HG03280 (cell line): ENCODE measurements at regions not wholly inside any gene's neighbourhood (a gene's known extent, or its start where the extent isn't known, plus 50 kb on each side); places are given as distances from the start of the nearest gene placed in this dataset.
A peak's percentile ranks its signal among the peaks of the same experiment; 100 is the strongest.

Experiments used
- ATAC-seq: cut with Tn5 transposase; IDR thresholded peaks from one replicate; pipeline ENCODE4 v1.9.1; 2021; ENCODE audit warnings: mild to moderate bottlenecking, moderate library complexity; ENCODE audit not compliant: unreplicated experiment

DNA sequence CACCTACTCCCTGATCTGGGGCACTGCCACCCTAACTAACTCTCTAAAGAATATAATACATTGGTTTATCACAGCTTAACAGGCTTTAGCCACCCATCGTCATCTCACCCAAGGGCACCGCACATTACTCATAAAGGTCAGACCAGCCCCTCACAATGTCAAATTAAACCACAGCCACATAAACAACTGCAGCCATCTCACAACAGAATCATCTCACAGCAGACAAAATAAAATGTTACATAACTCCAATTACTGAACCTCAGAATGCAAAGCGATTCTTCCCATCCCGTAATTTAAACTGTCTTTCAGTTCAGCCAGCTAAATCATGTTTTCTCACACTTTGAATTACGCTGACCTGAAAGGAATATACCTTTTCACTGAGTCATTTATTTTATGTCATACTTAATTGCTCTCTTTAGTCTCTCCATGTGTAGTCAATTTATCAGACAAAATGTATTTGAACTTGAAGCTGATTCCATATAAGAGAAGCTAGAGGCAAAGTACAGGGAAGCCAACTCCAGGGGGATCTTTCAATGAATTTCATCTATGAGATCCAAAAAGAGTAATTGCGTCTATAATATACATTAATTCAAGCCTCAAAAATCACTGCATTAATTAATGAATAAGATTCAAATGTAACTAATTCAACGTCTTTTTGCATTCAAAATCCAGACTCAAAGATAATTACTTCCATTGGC, 96.9 kb upstream of the NEBL start:
- no peak for ATAC-seq

DNA sequence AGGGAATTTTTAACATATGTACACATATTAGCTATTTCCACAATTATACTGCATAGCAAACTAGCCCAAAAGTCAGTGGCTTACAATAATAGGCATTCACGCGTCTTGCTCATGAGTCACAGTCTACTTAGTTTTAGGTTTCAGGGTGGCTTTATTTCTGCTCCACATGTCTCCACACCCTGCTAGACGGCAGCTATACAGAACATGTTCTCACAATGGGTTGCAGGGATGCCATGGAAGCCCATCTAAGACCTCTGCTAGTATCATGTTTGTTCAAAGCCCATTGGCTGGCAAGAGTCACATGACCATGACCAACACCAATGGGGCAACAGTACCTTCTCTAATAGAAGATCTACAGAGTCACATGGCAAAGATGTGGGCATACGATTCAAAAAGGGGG, 96.3 kb upstream of the NEBL start:
- ATAC-seq: no peak

DNA sequence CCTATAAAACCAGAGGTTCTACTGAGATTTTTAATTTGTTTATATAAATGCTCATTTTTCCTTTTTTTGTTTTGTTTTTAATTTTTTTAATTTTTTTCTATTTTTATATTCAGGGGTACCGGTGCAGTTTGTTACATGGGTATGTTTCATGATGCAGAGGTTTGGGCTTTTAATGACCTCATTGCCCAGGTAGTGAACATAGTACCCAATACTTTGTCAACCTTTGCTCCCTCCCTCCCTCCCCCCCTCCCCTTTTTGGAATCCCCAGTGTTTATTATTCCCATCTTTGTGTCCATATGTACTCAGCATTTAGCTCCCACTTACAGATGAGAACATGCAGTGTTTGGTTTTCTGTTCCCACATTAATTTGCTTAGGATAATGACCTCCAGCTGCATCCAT, 94.4 kb upstream of the NEBL start:
- ATAC-seq: no peak

DNA sequence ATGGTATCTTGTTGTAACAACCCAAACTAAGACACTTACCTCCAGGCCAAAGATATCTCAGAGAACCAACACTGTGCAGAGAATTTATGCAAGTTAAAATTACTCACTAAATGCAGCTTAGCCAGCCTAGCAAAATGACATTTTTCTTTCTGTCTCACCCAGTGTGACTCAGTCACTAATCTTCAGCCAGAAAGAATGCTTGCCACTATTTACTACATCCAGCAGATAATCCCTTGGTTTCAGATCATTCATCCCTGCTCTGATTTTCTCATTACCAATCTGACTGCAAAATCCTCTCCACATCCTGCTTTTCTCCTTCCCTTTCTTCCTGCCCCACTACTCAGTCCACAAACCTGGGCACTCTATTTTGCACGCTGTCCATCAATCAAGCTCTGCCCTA, 93.5 kb upstream of the NEBL start:
- no peak for ATAC-seq

DNA sequence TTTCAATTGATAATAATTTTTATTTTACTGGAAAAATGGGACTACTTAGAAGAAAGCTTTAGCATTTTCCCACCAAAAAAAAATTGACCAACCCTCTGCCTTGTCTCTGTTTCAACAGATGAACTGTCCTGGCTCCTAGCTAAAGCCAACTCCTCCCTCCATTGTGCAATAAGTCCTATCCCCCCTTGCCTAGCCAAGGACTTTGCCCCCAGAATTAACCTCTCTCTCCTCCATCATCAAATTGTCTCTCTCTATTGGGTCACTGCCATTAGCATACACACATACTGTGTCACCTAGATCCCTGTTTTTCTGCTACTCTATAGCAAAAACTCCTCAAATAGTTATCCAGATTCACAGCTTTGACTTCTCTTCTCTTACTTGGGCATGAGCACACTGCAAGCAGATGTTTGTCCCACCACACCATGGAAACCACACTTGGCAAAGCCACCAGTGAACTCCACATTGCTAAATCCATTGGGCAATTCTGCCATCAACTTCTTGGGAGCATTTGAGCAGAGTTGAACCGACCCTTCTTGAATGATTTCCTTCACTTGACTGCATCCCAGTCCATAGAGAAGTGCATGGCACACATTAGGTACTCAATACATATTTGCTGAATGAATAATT, 91.4 kb upstream of the NEBL start:
- no peak for ATAC-seq

DNA sequence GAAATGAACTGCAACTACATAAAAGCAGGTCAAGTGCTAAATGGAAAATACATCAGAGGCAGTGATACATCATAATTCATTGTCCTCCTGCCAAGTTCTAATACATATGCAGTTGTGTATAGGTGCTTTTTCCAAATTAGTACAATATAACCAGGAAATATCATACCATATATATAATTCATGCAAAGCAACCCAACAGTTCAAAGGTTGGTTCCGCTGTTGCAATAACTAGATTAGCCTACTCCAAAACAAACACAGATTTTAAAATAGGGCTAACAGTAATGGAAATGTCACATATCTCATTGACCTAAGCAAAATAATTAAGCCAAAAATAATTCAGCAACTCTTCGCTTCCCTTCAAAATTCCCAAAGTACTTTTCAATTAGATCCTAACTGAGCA, 88.9 kb upstream of the NEBL start:
- ATAC-seq: no peak

DNA sequence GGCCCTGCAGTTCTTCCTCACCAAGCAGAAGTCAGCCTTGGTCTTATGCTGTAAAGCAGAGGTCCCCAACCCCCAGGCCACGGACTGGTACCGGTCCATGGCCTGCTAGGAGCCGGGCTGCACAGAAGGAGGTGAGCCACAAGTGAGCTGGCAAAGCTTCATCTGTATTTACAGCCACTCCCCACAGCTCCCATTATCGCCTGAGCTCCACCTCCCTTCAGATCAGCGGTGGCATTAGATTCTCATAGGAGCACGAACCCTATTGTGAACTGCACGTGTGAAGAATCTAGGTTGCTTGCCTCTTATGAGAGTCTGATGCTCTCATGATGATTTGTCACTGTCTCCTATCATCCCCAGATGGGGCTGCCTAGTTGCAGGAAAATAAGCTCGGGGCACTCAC, 87.6 kb upstream of the NEBL start:
- no peak for ATAC-seq

DNA sequence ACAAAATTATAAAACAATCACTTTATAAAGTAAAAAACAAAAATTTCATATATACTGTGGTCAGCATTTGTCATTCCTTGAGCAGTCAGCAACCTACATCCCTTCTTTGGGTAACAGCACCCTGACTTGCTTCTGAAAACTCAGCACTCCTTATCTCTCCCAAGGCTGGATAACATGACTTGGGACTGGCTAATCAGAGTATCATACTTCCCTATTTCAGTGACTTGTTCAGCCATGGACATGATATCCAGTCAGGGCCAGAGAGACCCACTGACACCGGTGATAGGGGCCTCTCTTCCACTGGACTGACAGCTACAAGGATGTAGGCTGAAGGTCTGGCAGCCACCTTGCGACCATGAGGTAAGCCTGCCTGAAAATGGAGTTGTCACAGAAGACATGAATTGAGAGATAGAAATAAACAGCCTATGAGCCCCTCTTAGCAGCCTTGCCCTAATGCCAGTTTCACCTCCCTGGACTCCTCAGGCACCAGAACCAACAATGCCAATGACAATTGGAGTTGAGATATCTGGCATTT, 84.4 kb upstream of the NEBL start:
- no peak for ATAC-seq

DNA sequence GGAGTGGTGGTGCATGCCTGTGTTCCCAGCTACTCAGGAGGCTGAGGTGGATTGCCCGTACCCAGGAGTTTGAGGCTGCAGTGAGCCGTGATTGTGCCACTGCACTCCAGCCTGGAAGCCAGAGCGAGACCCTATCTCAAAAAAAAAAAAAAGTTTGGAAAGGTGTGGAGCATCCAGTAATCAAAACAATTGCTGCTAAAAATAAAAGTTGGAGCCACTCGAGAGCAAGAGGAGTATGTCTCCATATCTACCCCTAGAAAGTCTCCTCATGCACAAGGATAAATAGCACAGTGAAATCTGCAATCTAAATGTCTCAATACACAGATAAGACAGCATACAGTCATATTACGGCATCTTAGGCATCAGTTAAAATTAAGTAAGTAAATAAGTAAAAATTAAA, 81.5 kb upstream of the NEBL start:
- ATAC-seq: no peak

DNA sequence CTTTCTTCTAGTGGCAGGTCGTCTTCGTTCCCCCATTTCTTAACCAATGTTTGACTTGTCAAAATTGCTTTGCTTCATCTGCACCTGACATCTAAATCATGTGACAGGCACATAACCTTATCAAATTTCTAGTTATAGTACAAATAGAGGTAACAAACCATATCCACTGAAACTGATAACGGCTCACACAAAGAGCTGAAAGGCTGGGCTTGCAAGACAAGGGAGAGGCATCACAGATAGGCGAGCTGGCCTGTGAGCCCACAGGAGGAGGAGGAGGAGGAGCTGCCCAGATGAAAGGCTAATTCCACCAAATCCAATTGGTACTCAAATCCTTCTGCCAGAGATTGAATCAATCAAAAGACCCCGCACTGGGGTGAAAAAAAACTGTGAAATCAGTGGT, 80.2 kb upstream of the NEBL start:
- no peak for ATAC-seq

DNA sequence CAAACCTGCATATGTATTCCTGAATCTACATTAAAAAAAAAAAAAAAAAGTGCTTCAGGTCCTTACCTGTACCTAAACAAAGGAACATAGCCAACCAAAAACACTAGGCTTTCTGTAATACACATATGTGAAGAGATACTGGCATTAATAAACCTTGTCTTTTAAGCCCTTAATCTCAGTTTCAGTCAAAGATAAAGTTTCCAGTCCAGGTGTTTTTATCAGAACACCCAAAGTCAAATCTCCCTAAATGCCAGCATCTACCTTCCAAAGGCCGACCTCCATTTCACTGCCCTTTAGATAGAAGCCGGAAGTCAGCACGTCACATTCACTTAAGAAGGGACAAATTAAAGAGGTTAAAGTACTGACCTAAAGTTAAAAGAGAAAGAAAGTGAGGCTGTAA, 79.8 kb upstream of the NEBL start:
- no peak for ATAC-seq

DNA sequence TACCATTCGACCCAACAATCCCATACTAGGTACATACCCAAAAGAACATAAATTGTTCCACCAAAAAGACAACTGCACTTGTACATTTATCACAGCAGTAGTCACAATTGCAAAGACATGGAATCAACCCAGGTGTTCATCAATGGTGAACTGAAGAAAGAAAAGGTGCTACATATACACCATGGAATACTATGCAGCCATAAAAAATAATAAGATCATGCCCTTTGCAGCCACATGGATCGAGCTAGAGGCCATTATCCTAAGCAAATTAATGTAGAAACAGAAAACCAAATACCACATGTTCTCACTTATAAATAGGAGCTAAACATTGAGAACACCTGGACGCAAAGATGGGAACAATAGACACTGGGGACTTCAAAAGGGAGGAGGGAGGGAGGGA, 79.3 kb upstream of the NEBL start:
- no peak for ATAC-seq

DNA sequence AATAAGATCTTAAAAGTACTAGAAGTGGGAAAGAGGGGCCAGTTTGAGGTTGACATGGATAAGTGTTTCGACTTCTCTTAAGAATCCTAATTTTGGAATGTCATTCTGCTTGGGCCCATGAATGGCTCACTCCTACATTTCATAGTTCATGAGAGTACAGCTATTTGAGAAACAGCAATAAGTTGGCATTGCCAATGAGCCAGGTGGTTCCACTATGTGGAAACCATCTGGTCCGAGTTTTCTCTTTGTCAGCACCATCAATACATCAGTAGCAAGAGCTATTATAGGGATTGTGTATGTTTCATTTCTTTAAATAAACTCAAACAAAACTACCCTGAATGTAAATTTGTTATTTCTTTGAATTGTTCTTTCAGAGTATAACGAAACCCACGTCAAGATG, 78.1 kb upstream of the NEBL start:
- no peak for ATAC-seq

DNA sequence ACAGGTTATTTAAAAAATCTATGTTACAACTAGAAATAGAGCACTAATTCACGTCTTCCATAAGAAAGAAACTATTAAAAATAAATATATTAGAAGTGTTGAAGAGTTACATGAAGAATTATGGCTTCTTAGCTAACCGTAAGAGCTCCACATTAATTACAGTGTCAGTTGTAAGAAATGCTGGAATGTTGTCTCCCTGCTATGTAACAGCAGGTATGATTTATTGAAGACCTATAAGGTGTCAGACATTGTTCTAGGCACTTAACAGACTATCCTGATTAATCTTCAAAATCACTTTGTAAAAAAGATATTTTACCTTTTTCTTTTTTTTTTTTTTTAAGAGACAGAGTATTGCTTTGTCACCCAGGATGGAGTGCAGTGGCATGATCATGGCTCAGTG, 75.8 kb upstream of the NEBL start:
- no peak for ATAC-seq

DNA sequence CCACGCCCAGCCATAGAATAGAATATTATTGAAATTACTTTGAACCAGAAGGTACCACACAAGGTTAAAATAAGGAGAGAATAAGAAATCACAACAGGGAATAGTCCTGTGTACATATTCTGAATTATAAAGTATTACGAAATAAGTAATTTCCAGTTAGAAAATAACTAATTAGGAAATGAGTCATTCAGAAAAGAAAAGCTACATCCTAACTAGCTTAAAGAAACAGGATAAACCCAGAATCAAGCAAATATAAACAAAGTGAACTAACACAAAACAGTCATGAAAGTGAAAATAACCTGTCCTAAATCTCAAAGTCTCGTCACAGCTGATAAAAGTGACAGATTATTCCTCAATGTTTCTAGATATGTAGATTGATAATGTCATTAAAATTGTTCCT, 74.8 kb upstream of the NEBL start:
- no peak for ATAC-seq

DNA sequence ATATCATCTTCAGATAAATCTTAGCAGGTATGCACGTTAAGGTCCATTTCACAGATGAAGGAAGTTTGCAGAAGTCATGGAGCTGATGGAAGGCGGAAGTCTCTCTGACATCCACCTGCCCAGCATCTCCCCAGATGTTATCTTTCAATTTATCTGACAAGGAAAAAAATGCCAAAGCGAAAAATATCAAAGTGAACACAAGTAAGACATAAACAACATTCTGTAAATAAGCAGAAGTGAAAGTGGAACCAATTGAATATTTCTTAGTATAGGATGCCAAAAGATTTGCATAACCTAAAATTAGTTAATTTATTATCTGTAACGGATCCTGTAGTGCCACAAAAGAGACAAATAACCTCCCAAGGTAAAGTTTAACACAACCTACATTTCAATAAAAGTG, 73.6 kb upstream of the NEBL start:
- ATAC-seq: peak; percentile 97

DNA sequence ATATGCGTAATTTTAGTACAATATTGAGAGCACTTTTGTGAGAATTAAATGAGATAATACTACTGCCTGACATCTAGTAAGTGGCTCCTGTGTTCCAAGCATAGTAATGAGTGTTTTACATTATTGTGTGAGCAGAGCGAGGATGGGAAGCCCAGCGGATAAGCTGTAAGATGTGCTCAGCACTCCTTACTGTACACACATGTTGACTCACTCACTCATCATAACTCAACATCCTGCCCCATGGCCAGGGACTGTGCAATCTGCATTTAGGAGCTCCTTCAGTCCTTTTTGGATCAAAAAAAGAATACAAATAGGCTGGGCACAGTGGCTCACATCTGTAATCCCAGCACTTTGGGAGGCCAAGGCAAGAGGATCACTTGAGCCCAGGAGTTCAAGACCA, 72.9 kb upstream of the NEBL start:
- no peak for ATAC-seq

DNA sequence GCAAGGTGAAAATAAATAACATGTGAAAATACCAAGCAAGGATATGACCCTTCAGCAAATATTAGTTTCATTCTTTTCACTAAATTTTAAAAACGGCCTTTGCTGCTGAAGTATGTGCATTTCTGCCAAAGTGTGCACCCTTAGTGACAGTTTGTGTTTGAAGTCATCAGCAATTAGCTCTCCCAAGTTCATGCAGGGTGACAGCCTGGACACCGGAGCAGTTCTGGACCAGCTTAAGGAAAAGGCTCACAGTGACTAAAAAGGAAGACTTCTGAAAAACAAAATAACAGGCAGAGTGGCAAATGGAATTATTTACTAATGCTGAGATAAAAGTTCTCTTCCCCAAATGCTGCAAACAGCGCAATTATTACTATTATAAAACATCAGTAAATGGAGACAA, 69.3 kb upstream of the NEBL start:
- ATAC-seq: no peak

DNA sequence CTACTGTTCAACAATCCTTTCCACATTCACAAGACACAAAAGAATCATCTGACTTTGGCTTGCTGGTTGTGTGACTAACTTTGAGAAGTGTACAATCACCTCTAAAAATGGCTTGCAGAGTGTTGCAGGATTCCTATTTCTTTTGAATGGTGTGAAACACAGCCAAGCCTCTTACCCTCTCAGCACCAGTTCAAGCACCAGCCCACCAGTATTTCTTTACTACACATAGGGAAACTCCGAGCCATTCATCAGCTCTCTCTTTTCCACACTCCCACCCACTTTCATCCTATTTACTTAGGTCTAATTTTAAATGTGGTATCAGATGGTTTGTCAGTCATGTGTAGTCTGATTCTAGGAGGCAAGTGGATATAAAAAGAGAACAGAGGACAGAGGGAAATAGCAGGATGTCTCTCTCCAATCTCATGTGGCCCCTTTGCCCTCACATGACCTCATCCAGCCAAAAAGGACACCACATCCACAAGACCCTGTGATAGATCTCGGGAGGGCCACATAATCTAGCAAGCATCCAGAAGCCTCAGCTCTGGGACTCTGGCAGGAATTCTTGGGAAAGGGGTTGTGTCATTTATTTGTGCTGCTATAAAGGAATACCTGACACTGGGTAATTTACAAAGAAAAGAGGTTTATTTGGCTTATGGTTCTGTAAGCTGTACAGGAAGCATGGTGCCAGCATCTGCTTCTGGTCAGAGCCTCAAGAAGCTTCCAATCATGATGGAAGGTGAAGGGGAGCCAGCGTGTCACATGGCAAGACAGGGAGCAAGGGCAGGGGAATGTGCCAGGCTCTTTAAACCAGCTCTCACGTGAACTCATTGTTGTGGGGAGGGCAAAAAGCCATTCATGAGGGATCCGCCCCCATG, 66.8 kb upstream of the NEBL start:
- ATAC-seq: no peak

DNA sequence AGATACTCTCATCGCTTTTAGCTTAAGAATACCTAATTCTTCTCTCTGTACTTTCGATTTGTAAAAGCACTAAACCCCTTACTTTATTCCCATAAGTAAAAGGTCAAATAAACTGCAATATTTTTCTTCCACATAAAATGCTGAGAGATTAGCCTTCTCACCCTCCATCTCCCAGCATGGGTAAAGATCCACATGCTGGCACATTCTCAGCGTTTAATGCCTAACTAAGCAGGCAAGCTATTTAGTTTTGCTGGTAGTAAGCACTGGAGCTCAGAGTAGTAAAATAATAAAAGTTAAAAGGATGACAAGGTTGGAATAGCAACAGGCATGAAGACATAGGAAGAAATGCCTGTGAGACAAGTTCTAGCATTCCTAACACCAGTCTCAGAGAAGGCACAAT, 65.9 kb upstream of the NEBL start:
- ATAC-seq: no peak

DNA sequence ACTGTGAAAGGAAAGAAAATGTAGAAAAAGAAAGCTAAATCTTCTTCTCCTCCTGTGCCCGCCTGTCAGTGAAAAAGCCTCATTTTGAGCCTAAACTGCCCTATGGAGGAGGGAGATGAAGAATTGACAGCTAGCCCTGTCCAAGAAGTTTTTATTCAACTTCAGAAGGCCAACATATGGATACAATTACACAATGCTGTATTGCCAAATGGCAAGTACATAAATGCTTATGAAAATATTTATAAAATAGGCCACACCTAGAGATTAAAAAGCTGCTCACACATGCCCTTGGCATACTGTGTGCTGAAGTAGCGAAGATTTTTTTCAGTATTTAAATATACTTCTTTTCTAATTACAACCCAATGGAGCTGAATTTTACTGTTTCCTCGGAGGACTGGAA, 65.1 kb upstream of the NEBL start:
- no peak for ATAC-seq

DNA sequence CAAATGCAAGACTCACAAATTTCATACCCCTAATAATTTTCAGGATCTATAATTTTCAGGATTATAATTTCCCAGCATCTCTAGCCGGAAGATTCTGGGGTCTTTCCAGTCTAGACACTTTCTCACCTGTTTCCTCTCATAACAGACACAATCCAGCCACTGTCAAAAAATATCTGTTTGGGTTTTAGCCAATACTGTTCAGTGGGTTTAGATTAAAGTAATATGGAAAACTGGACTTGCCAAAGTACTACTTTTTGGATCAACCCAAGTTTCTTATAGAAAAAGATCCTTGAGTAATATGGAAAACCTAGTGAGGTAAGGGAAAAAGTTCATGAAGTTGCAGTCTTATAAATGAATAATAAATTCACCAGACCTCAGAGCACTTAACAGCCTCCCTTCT, 62.1 kb upstream of the NEBL start:
- ATAC-seq: no peak
